Activated CD8-positive, alpha-beta memory T cell treated with anti-CD3 and anti-CD28 coated beads for 36 hours (primary cell): ENCODE measurements at regions not wholly inside any gene's neighbourhood (a gene's known extent, or its start where the extent isn't known, plus 50 kb on each side); places are given as distances from the start of the nearest gene placed in this dataset.

ENCODE experiments used
- CTCF ChIA-PET: fragments of 350-600 bp; sonication (Branson Sonifier 250); formaldehyde crosslinking; loops from one replicate; lab custom pipeline; 2021; ENCODE audit warnings: antibody characterized with exemption; lab: Charles Lee
- POLR2A ChIA-PET: fragments of 350-600 bp; sonication (Branson Sonifier 250); formaldehyde crosslinking; loops from one replicate; lab custom pipeline; 2021; ENCODE audit warnings: antibody characterized with exemption; lab: Charles Lee

- POLR2A ChIA-PET = no interaction called here
- CTCF ChIA-PET = no interaction called here
Measured at GRCh38 chr10:91698258-91698657, 65.4 kb upstream of the PPP1R3C start.

GRCh38 chr10:91694170-91694794 lies 61.4 kb upstream of the PPP1R3C start:
- POLR2A ChIA-PET = no interaction called here
- CTCF ChIA-PET = interaction anchor here (0.6 to 1.8 kb wide), 5 partner anchors 43 to 573 kb away, joined by 3 to 4 read pairs (median 3); no protein-coding TSS in a partner anchor

GRCh38 chr10:91691981-91692380 lies 59.1 kb upstream of the PPP1R3C start:
- ChIA-PET CTCF (no interaction called here), POLR2A (no interaction called here)

GRCh38 chr10:91690996-91691676 lies 58.3 kb upstream of the PPP1R3C start:
- CTCF ChIA-PET = interaction anchor here (0.6 kb wide), 1 partner anchor 212 kb away, joined by 3 read pairs; no protein-coding TSS in a partner anchor
- POLR2A ChIA-PET = no interaction called here

- ChIA-PET CTCF (no interaction called here), POLR2A (no interaction called here)
Measured at GRCh38 chr10:91690412-91690811, 57.5 kb upstream of the PPP1R3C start.

GRCh38 chr10:91689731-91690168 lies 56.9 kb upstream of the PPP1R3C start:
- CTCF ChIA-PET = no interaction called here
- POLR2A ChIA-PET = no interaction called here

- POLR2A ChIA-PET = no interaction called here
- CTCF ChIA-PET = no interaction called here
Measured at GRCh38 chr10:91684841-91685240, 52.0 kb upstream of the PPP1R3C start.

GRCh38 chr10:91683975-91684374 lies 51.1 kb upstream of the PPP1R3C start:
- POLR2A ChIA-PET = no interaction called here

GRCh38 chr10:91682912-91683311 lies 50.0 kb upstream of the PPP1R3C start:
- ChIA-PET POLR2A (no interaction called here), CTCF (no interaction called here)

More at GRCh38 chr10:91683975-91684374, 51.1 kb upstream of the PPP1R3C start:
- CTCF ChIA-PET = no interaction called here
